ENCODE measurements at regions not wholly inside any gene's neighbourhood (a gene's known extent, or its start where the extent isn't known, plus 50 kb on each side); places are given as distances from the start of the nearest gene placed in this dataset.

GRCh38 chr15:69537901-69538300, 85.3 kb downstream of the RPLP1 start:
- TF ChIP-seq CTCF (IDR thresholded peaks at IDR 0.05) (no peak), POLR2A (IDR thresholded peaks at IDR 0.05) (no peak)

All from tibial nerve (tissue), 3 donors.